OCI-LY3 (cell line): ENCODE measurements at regions not wholly inside any gene's neighbourhood (a gene's known extent, or its start where the extent isn't known, plus 50 kb on each side); places are given as distances from the start of the nearest gene placed in this dataset.

Experiments
- EZH2phosphoT487 ChIP-seq: fragments of 200-600 bp; shearing (Covaris generic); IDR thresholded peaks from 2 replicates; pipeline ENCODE4 v1.6.1; 2018; ENCODE audit warnings: antibody characterized with exemption, mixed run types, low read depth
- TF ChIP-seq, protein P1 (sequence below): fragments of 200-600, 300-600 bp; sonication (generic); IDR thresholded peaks from 2 replicates; pipeline ENCODE4 v1.5.1; 2014; ENCODE audit warnings: antibody characterized with exemption, low read length, low read depth

DNA sequence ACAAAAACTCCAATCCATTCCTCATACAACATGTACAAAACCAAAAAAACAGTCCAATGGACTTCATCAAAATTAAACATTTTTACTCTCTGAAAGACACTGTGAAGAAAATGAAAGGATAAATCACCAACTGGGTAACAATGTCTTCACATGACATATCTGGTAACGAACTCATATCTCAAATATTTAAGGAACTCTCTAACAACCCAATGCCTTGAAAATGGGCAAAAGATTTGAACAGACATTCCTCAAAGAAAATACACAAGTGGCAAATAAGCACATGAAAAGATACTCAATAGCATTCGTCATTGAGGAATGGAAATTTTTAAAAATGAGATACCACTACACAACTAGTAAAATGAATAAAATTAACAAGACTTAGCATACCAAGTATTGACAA lies 198.7 kb upstream of the RASSF8 start:
- TF ChIP-seq EZH2phosphoT487: no peak
- TF ChIP-seq, protein P1, sequence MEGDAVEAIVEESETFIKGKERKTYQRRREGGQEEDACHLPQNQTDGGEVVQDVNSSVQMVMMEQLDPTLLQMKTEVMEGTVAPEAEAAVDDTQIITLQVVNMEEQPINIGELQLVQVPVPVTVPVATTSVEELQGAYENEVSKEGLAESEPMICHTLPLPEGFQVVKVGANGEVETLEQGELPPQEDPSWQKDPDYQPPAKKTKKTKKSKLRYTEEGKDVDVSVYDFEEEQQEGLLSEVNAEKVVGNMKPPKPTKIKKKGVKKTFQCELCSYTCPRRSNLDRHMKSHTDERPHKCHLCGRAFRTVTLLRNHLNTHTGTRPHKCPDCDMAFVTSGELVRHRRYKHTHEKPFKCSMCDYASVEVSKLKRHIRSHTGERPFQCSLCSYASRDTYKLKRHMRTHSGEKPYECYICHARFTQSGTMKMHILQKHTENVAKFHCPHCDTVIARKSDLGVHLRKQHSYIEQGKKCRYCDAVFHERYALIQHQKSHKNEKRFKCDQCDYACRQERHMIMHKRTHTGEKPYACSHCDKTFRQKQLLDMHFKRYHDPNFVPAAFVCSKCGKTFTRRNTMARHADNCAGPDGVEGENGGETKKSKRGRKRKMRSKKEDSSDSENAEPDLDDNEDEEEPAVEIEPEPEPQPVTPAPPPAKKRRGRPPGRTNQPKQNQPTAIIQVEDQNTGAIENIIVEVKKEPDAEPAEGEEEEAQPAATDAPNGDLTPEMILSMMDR: no peak
